Ovary (tissue), 3 donors: ENCODE measurements at regions not wholly inside any gene's neighbourhood (a gene's known extent, or its start where the extent isn't known, plus 50 kb on each side); places are given as distances from the start of the nearest gene placed in this dataset.

Experiments used
- POLR2A ChIP-seq: fragments of 450-650 bp; IDR thresholded peaks from one replicate; pipeline ENCODE4 v1.6.1; 2017; ENCODE audit warnings: antibody characterized with exemption, mild to moderate bottlenecking, moderate library complexity
- TF ChIP-seq, protein P1 (sequence below), 3 donors: fragments of 450-650 bp in 2 of 3; fragments of 200-600 bp in 1 of 3; IDR thresholded peaks; one replicate each; pipeline versions ENCODE4 v1.5.1 to v1.8.0; 2016 to 2022; ENCODE audit warnings: antibody characterized with exemption in 3 of 3, mild to moderate bottlenecking in 1 of 3
- donor health status: DM: no; HTN: no; CAD: no.

DNA sequence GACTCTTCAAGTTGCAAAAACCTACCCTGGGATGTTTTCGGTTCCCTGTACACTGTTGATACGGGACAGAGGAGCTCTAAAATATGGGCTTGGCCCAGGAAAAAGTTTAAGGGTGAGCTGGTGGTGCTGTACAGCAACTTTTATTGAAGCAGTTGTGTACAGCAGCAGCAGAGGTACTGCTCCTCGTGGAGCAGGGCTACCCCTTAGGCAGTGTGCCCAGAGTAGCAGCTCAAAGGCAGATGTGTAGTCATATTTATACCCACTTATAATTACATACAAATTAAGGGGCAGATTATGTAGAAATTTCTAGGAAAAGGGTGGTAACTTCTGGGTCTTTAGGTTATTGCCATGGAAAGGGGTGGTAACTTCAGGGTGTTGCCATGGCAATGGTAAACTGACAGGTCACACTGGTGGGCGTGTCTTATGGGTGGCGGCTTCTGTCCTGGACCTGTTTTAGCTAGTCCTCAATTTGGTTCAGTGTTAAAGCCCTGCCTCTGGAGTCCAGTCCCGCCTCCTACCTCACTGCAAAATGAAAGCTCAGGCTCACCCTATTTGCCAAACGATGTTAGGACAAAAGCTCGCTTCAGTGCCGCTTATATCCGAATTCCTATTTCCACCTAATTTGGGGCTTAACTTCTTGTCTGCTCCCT lies 203.2 kb downstream of the ETAA1 start:
- TF ChIP-seq, protein P1, sequence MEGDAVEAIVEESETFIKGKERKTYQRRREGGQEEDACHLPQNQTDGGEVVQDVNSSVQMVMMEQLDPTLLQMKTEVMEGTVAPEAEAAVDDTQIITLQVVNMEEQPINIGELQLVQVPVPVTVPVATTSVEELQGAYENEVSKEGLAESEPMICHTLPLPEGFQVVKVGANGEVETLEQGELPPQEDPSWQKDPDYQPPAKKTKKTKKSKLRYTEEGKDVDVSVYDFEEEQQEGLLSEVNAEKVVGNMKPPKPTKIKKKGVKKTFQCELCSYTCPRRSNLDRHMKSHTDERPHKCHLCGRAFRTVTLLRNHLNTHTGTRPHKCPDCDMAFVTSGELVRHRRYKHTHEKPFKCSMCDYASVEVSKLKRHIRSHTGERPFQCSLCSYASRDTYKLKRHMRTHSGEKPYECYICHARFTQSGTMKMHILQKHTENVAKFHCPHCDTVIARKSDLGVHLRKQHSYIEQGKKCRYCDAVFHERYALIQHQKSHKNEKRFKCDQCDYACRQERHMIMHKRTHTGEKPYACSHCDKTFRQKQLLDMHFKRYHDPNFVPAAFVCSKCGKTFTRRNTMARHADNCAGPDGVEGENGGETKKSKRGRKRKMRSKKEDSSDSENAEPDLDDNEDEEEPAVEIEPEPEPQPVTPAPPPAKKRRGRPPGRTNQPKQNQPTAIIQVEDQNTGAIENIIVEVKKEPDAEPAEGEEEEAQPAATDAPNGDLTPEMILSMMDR (IDR thresholded peaks at IDR 0.05), result no peak
- TF ChIP-seq POLR2A, result no peak
